ENCODE measurements at regions not wholly inside any gene's neighbourhood (a gene's known extent, or its start where the extent isn't known, plus 50 kb on each side); places are given as distances from the start of the nearest gene placed in this dataset.

DNA sequence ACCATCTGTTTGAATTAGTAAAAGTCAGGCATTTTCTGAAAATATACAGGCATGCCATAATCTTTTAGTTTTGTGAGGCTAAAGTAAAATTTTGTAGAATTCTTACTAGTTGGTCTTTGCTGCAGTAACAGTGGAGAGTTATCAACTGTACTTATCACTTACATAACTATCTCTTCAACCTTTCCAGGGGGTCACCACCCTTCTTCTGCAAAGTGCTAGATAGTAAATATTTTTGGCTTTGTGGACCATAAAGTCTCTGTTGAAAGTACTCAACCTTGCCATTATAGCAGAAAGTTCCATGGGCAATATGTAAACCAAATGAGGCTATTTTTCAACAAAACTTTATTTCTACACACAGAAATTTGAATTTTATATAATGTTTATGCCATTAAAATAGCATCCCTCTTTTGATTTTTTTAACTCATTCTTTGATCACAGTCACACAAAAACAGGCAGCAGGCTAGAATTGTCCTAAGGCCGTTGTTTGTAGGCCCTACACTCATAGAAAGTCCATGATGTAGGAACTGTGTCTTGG lies 59.5 kb upstream of the KLF6 start:
- TF ChIP-seq, protein P1, sequence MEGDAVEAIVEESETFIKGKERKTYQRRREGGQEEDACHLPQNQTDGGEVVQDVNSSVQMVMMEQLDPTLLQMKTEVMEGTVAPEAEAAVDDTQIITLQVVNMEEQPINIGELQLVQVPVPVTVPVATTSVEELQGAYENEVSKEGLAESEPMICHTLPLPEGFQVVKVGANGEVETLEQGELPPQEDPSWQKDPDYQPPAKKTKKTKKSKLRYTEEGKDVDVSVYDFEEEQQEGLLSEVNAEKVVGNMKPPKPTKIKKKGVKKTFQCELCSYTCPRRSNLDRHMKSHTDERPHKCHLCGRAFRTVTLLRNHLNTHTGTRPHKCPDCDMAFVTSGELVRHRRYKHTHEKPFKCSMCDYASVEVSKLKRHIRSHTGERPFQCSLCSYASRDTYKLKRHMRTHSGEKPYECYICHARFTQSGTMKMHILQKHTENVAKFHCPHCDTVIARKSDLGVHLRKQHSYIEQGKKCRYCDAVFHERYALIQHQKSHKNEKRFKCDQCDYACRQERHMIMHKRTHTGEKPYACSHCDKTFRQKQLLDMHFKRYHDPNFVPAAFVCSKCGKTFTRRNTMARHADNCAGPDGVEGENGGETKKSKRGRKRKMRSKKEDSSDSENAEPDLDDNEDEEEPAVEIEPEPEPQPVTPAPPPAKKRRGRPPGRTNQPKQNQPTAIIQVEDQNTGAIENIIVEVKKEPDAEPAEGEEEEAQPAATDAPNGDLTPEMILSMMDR (tag by site-specific recombination; IDR thresholded peaks at IDR 0.05), result no peak
- TF ChIP-seq, protein P2, sequence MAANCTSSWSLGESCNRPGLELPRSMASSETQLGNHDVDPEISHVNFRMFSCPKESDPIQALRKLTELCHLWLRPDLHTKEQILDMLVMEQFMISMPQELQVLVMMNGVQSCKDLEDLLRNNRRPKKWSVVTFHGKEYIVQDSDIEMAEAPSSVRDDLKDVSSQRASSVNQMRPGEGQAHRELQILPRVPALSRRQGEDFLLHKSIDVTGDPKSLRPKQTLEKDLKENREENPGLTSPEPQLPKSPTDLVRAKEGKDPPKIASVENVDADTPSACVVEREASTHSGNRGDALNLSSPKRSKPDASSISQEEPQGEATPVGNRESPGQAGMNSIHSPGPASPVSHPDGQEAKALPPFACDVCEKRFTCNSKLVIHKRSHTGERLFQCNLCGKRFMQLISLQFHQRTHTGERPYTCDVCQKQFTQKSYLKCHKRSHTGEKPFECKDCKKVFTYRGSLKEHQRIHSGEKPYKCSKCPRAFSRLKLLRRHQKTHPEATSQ (tag by site-specific recombination; IDR thresholded peaks at IDR 0.05), result no peak
- no peak for TF ChIP-seq ZFP3 (tag by site-specific recombination; IDR thresholded peaks at IDR 0.05; ENCODE audit: low read depth)
- TF ChIP-seq ZNF510 (tag by site-specific recombination; IDR thresholded peaks at IDR 0.05; ENCODE audit: insufficient replicate concordance), result no peak
